Pancreas (tissue), 10 donors: ENCODE measurements at regions not wholly inside any gene's neighbourhood (a gene's known extent, or its start where the extent isn't known, plus 50 kb on each side); places are given as distances from the start of the nearest gene placed in this dataset.

ENCODE experiments used
- ATAC-seq, 4 donors: fragments of 200-7000 bp; cut with Tn5 transposase; one replicate each; pipeline versions ENCODE4 v1.8.0 to v1.9.1; 2020; ENCODE audit warnings: mild to moderate bottlenecking in 4 of 4, moderate library complexity in 4 of 4
- DNase-seq, 6 donors: peaks; one replicate each; pipeline ENCODE4 v3.0.0-alpha.2; 2020
- FAIRE-seq: peaks from 2 replicates; lab custom pipeline; 2012; peaks lifted over from hg19 to GRCh38; lab: Jason Lieb, UNC
- H3K27ac ChIP-seq, 4 donors: fragments of 200-600 bp; sonication (generic); 1 replicate in 3 of 4; 2 replicates in 1 of 4; pipeline versions ENCODE4 v1.5.0 to v1.8.0; 2020
- H3K27me3 ChIP-seq, 4 donors: fragments of 200-600 bp; one replicate each; pipeline ENCODE4 v1.8.0; 2021
- H3K36me3 ChIP-seq, 3 donors: fragments of 200-600 bp; sonication (generic) in 1 of 3; one replicate each; pipeline versions ENCODE4 v1.5.0 to v1.8.0; 2020 to 2021
- H3K4me1 ChIP-seq, 3 donors: fragments of 200-600 bp; one replicate each; pipeline ENCODE4 v1.8.0; 2021
- H3K4me3 ChIP-seq, 4 donors: fragments of 200-600 bp; sonication (generic) in 2 of 4; one replicate each; pipeline versions ENCODE4 v1.5.0 to v1.8.0; 2020 to 2021
- H3K9me3 ChIP-seq, 4 donors: fragments of 200-600 bp; one replicate each; pipeline ENCODE4 v1.8.0; 2021
- CTCF ChIP-seq, 4 donors: fragments of 200-600 bp; sonication (generic) in 3 of 4; IDR thresholded peaks; one replicate each; pipeline versions ENCODE4 v1.5.0 to v1.8.0; 2021; ENCODE audit warnings: antibody characterized with exemption in 4 of 4
- WGBS, 2 donors: extraction: QIAGEN DNeasy Blood & Tissue Kit; methylation state at CpG; one replicate each; pipeline ENCODE4 v1.1.7; 2013; 5-methylcytosine and 5-hydroxymethylcytosine counted together
- intact Hi-C, 3 donors: fragments of 100-400 bp; cut with DNase I; formaldehyde crosslinking; loops; one replicate each; pipeline versions ENCODE4 v1.11.1 to v1.14.2; 2022
- donor health status: healthy with polysubstance abuse.
- donor health status: DM: no; HTN: no; CAD: no; lungs with moderate emphysema.
- donor health status: DM: no; HTN: no; CAD: no.
- donor health status: control.
- donor health status: control.
- donor health status: Bipolar disorder and iron deficiency.
- donor health status: DM: yes; HTN: yes; CAD: no.
- donor health status: DM: no; HTN: no; CAD: no.
- donor health status: DM: no; HTN: no; CAD: no.
- donor health status: DM: yes; HTN: yes; CAD: no.

- no peak overlapping the region for H3K4me3 ChIP-seq
- H3K4me1 ChIP-seq = no peaks in the 10 kb centered on the region
- H3K9me3 ChIP-seq = no peaks in the 10 kb centered on the region
- H3K27ac ChIP-seq = no peak overlapping the region
- 96 to 97% methylated on average over 5 of the region's 5 CpGs for WGBS, 2 donors
- TF ChIP-seq CTCF (IDR thresholded peaks at IDR 0.05) = no peak
- DNase-seq = no peak
- no peak for ATAC-seq
- FAIRE-seq = no peak
- intact Hi-C loops = no loop called here
- H3K36me3 ChIP-seq = no peaks in the 10 kb centered on the region
- no peaks in the 10 kb centered on the region for H3K27me3 ChIP-seq
Observed at GRCh38 chr13:59514316-59514715, 649.4 kb downstream of the DIAPH3 start.

- Histone ChIP-seq H3K27me3 (no peaks in the 10 kb centered on the region), H3K27ac (no peak overlapping the region), H3K4me1 (no peaks in the 10 kb centered on the region), H3K4me3 (no peak overlapping the region), H3K36me3 (no peaks in the 10 kb centered on the region), H3K9me3 (no peaks in the 10 kb centered on the region)
- ATAC-seq (no peak), FAIRE-seq (no peak), DNase-seq (no peak)
- no peak for TF ChIP-seq CTCF (IDR thresholded peaks at IDR 0.05)
- intact Hi-C loops = no loop called here
- WGBS, 2 donors = 82 to 100% methylated on average over 2 of the region's 2 CpGs
Observed at GRCh38 chr13:59519819-59520218, 643.9 kb downstream of the DIAPH3 start.

GRCh38 chr13:59521549-59521948 lies 642.2 kb downstream of the DIAPH3 start:
- WGBS, 2 donors = 95 to 98% methylated on average over 1 of the region's 1 CpG
- Histone ChIP-seq H3K27ac (no peak overlapping the region), H3K4me1 (no peaks in the 10 kb centered on the region), H3K27me3 (no peaks in the 10 kb centered on the region), H3K4me3 (no peak overlapping the region), H3K36me3 (no peaks in the 10 kb centered on the region), H3K9me3 (no peaks in the 10 kb centered on the region)
- DNase-seq = no peak
- ATAC-seq = no peak
- no peak for FAIRE-seq
- TF ChIP-seq CTCF (IDR thresholded peaks at IDR 0.05) = no peak
- intact Hi-C loops = no loop called here

- DNase-seq (no peak), FAIRE-seq (no peak), ATAC-seq (no peak)
- Histone ChIP-seq H3K4me1 (no peaks in the 10 kb centered on the region), H3K27me3 (no peaks in the 10 kb centered on the region), H3K36me3 (no peaks in the 10 kb centered on the region), H3K9me3 (no peaks in the 10 kb centered on the region), H3K4me3 (no peak overlapping the region), H3K27ac (no peak overlapping the region)
- intact Hi-C loops = no loop called here
- no peak for TF ChIP-seq CTCF (IDR thresholded peaks at IDR 0.05)
Observed at GRCh38 chr13:59522652-59523051, 641.1 kb downstream of the DIAPH3 start.

- 86 to 94% methylated on average over 3 of the region's 3 CpGs for WGBS, 2 donors
- H3K27me3 ChIP-seq = no peaks in the 10 kb centered on the region
- no peaks in the 10 kb centered on the region for H3K9me3 ChIP-seq
- H3K4me3 ChIP-seq = no peak overlapping the region
- H3K36me3 ChIP-seq = no peaks in the 10 kb centered on the region
- ATAC-seq (no peak), DNase-seq (no peak), FAIRE-seq (no peak)
- peaks cover 0 to 5% (median 4%) of the 10 kb centered on the region in 3 donors for H3K4me1 ChIP-seq
- no peak overlapping the region for H3K27ac ChIP-seq
- intact Hi-C loops = no loop called here
- no peak for TF ChIP-seq CTCF (IDR thresholded peaks at IDR 0.05)
Observed at GRCh38 chr13:59527500-59527899, 636.2 kb downstream of the DIAPH3 start.
